ENCODE measurements at regions not wholly inside any gene's neighbourhood (a gene's known extent, or its start where the extent isn't known, plus 50 kb on each side); places are given as distances from the start of the nearest gene placed in this dataset.

- intact Hi-C loops (cut with DNase I): no loop called here
- no peaks in the 10 kb centered on the region for H3K27me3 ChIP-seq (ENCODE audit: insufficient read depth in 3 of 3, low read length in 2 of 3)
- no peaks in the 10 kb centered on the region for H3K4me1 ChIP-seq
- H3K27ac ChIP-seq: no peak overlapping the region
- DNase-seq: no peak
- no peak for TF ChIP-seq CTCF (IDR thresholded peaks at IDR 0.05)
- ATAC-seq: no peak
- no peaks in the 10 kb centered on the region for H3K36me3 ChIP-seq (ENCODE audit: insufficient read depth in 1 of 2, low read depth in 1 of 2)
- H3K9me3 ChIP-seq: no peaks in the 10 kb centered on the region
- no peak overlapping the region for H3K4me3 ChIP-seq
- WGBS, 3 donors: 19 to 33% (median 33%) methylated on average over 2 of the region's 2 CpGs
Observed at GRCh38 chr14:88130057-88130432, 125.1 kb downstream of the GPR65 start.
